CD1c-positive myeloid dendritic cell (primary cell): ENCODE measurements at regions not wholly inside any gene's neighbourhood (a gene's known extent, or its start where the extent isn't known, plus 50 kb on each side); places are given as distances from the start of the nearest gene placed in this dataset.

Experiments
- DNase-seq: peaks from one replicate; pipeline ENCODE4 v3.0.0-alpha.2; 2016; ENCODE audit errors: extremely low spot score

DNA sequence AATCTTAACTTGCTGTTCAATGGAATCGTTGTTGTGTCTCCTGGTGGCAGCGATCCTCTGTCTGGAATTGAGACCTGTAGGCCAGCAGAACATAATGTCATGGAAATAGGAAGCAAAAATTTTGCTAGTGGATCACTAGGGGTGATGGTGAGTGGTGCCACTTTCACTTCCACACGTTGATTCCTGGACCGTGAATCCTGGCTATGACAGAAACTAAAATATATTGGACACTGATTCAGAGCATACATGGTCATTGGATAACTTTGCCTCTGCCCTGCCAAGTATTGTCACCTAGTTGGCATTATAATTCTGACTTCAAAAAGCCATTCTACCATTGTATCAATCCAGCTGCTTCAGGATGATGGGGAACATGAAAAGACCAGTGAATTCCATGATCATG is 353.2 kb downstream of the IRX1 start:
- no peak for DNase-seq

DNA sequence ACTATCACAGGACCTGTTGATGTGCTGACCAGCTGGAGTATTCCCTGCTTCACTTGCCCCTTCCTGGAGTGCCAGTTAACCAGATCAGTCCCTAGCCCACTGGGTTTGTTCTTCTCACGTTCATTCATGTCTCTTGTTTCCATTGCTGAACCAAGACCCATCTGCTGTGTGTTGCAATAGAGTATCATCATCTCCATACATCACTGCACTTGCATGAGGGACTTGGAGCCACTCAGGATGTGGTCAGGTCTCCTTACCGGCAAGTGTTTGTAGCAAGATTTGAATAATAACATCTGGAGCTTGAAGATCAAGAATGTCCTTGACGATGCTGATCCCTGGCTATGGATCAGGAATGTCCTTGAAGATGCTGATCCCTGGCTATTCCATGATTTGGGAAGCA is 358.6 kb downstream of the IRX1 start:
- DNase-seq = no peak

DNA sequence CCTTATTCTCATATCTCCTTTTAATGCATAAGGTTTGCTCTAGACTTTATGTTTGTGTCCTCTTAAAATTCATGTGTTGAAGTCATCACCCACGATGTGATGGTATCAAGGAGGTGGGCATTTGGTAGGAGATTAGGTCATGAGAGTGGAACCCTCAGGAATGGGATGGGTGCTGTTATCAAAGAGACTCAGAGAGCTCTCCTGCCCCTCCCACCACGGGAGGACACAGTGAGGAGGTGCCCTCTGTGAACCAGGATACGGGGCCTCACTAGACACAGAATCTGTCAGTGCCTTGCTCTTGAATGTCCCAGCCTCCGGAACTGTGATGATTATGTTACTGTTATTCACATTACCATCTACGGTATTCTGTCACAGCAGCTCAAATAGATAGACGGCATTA is 359.0 kb downstream of the IRX1 start:
- DNase-seq = no peak

GRCh38 chr5:3957658-3958057 is 362.0 kb downstream of the IRX1 start:
- DNase-seq = no peak

GRCh38 chr5:3958389-3958788 is 362.8 kb downstream of the IRX1 start:
- no peak for DNase-seq

DNA sequence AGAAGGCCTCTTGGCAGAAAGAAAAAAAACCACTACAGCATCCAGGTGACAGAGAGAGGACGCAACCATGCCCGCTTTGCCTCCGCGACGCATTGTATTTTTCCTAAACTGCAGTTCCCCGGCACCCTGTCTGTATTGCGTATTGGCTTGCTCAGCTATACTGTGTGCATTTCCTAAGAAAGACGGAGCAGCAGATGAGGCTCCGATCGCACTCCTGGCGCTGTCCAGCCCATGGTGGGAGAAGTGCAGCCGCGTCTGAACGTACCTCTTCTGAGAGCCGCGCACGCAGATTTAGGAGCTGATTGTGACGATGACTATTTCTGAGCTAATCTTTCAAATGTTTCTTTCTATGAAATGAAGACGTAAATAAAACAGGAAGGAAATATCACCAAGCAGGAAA is 366.5 kb downstream of the IRX1 start:
- no peak for DNase-seq

- no peak for DNase-seq
Observed at GRCh38 chr5:3963652-3964051, 368.0 kb downstream of the IRX1 start.

- DNase-seq = no peak
Observed at GRCh38 chr5:3980156-3980555, 384.5 kb downstream of the IRX1 start.

GRCh38 chr5:3987867-3988266 is 392.2 kb downstream of the IRX1 start:
- no peak for DNase-seq

DNA sequence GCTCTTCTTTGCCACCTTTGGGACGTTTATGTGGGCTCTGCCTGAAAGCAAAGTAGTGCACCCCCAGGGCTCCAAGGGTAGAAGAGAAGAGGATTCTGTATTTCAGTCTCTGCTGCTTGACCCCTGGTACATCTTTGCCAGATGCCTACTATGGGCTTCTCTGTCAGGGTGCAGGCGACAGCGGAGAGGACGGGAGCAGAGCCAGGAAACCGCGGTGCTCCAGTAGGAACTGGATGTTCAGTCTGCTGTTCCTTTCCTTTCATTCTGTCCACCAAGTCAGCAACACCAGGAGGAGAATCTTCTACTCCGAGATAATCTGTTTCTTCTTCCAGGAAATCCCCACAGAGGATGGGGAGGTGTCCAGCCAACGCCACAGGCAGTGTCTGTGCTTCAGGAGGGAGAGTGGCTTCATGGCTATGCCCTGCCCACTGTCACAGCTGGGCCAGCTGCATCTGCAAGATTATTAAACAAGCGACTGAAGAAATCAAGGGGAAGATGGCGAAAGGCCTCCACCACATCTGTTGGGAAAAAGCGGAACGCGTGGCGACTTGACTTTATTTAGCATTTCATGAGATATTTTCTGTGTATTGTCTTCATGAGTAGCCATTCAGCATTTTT is 398.3 kb downstream of the IRX1 start:
- no peak for DNase-seq

DNA sequence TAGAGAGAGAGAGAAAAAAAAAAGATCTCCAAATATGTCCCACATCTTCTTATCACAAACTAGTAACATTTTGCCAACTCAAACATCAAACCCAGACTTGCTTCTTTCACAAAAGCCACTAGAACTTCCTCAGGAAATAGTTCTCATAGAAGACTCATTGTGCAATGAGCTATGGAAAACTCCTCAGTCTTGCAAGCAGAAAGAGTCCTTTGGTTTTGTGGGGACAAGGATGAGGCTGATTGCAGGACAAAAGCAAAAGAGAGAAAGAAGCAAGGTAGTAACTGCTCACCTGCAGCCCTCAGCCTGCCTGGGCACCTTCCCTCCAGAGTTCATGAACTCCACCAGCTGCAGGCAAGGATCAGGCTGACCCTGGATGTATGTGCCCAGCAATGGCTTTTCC is 399.0 kb downstream of the IRX1 start:
- DNase-seq = no peak

DNA sequence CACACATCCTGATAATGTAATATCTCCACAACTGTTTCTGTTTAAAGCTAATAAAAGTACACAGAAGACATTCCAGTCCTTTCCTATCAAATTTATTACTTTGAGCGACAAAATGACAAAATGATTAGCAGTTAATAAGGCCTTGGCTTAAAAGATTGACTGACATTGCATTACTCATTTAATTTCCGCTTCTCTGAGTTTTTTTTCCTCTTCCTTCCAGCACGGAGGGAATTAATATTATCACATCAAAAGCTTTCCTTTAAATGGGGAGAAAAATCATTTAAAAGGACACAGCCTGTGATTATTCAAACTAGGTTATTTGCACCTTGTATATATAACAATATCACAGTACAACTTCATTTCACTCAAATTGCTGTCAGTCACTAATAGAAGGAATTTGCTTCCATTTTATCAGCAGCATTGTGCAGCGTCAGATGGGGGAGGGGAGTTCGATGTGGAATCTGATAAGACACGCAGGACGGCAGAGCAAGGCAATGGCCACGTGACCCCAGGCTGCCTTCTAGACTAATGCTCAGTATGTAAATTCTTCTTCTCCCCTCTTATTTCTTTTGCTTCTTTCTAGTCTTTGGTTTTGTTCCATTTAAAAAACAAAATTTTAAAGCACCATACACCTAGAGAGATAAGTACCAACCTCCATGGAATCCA is 400.5 kb downstream of the IRX1 start:
- no peak for DNase-seq

GRCh38 chr5:3996707-3997336 is 401.2 kb downstream of the IRX1 start:
- no peak for DNase-seq

DNA sequence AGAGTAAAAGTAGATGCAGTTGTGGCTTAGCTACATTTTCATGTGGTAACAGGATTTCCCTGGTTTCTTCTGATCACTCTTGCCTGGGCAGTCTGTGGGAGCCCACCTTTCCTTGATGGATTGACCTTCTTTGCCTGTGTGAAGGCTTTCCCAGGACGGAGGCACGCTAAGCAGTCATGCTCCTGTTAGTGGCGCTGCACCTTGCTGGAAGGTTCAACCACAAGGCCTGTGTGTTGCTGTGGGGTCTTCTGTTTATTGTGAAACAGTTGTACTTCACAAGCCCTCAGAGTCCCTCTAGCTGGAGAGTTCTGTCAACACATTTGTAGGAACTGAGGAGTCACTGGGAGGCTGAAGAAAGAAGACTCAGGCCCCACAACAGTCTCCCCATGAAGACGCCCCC is 402.0 kb downstream of the IRX1 start:
- no peak for DNase-seq

DNA sequence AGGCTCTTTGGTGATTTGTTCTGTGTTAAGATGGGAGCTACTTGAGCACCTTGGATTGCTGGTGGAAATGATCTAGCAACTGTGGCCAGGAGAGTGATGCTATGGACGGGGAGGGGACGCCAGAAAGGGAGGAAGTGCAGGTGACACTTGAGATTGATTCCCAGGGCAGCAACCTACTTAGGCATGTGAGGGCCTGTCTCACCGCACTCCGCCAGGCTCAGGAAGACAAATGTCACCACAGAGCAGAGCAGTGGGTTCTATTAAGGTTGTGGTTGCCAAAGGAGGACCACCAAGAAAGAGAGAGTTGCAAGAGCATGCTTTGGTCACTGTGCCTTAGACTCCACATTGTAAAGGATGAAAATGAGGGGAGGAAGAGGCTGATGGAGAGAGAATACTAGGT is 404.3 kb downstream of the IRX1 start:
- DNase-seq = no peak

DNA sequence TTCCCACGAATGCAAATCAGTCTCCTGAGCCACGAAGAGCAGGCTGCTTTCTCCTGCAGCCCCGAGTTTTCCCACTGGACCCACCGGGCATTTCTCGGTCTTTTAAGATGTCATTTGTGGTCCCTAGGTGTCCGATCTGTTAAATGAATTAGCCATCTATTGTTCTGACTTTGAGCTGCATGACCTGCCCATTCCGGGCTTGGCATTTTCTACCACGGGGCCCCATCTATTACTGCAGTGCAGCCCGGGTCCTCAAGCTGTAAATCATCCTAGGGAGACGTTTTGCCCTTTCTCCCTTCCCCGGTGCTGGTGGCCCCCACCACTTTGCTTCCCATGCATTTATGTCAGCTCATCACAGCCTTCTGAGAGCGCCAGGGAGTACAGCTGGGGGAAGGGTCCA is 405.4 kb downstream of the IRX1 start:
- no peak for DNase-seq

DNA sequence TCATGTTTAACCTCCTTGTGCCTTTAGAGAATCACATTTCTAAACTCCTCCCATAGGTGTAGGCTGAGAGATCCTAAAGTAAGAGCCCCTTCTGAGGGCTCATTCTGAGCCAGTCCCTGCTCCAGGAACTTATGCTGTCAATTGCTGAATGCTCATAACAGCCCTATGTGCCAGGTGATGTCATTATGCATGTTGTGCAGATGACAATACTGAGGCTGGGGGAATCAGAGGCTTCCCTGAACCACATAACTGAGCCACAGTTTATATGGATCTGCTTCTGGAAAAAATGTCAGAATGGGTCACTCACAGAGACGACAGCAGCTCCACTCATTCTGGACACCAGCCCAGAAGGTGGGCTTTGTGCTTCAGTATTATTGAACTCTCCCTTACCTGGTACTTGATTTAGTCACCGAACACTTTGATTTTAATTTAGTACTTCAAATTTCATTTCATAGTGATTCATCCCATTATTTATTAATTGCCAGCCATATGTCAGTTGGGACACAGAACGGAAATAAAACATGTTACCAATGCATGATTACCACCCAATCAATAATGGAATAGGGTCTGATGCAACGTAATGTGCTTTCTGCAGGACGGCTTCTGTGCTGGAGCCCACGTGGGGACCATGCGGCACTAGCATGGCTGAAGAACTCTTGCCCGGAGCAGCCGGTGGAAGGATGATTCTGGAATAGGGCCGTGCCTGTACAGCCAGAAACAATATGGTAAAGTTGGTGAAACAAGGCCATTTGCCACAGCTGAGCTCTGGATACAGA is 406.3 kb downstream of the IRX1 start:
- no peak for DNase-seq

DNA sequence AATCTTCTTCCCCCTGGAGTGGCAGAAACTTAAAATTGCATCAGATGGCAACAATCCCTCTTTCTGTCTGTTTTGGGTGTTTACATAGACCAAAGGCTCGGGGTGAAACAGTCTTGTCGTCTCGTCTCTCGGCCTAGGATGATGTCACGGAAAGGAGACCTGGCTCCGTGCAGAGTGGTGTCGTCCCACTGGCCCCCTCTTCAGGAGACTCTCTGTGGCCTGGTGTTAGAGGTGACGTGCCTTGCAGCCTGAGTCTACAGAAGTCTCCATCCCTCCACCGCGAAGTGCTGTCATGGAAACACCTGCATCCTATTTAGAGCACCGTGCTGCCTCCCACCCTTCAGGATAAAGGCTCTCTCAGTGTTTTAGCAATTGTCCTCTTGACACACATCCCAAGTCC is 409.7 kb downstream of the IRX1 start:
- no peak for DNase-seq

- no peak for DNase-seq
Observed at GRCh38 chr5:4007001-4007400, 411.4 kb downstream of the IRX1 start.

DNA sequence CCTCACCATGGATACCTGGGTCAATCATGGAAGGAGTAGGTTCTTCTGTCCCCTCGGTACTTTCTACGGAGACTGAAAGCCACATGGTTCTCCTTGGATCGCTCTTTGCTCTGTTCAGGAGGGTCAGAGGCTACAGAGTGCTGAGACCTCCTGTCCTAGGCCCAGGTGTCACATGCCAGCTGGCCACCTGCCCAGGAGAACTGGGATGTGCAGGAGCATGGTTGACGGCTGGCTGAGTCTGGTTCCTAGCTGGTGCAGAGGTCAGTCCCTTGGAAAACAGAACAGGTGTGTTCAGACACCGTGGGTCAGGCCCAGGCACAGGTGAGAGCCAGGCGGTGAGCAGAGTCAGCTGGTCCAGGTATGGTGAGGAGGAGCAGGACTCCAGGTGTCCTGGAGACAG is 416.3 kb downstream of the IRX1 start:
- no peak for DNase-seq

- no peak for DNase-seq
Observed at GRCh38 chr5:4013106-4013898, 417.7 kb downstream of the IRX1 start.

GRCh38 chr5:4015709-4016108 is 420.1 kb downstream of the IRX1 start:
- no peak for DNase-seq
